ENCODE measurements at regions not wholly inside any gene's neighbourhood (a gene's known extent, or its start where the extent isn't known, plus 50 kb on each side); places are given as distances from the start of the nearest gene placed in this dataset.

DNA sequence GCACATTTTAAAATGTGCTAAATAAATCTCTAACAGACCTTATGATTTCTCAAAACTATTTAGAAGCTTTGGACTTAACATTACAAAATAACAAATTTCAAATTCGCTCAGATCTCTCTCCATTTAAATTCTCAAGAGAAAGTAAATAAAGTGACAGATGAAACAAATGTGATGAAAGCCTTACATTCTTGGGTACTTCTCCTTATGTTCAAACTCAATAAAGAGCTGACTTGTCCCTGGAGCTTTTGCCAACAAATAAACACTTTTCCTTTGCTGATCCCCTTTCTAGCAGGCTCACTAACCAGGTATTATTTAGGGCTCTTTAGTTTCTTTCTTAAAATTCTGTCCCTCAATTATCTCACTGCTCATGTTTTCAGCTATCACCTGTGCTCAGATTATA, 259.1 kb upstream of the ARPP21 start:
- DNase-seq (ENCODE audit: low read depth, low spot score) = no peak
- no peak for TF ChIP-seq EZH2 (IDR thresholded peaks at IDR 0.05; ENCODE audit: low read length)
- TF ChIP-seq CTCF (optimal IDR thresholded peaks at IDR 0.05 in 1 of 3, IDR thresholded peaks at IDR 0.05 in 1 of 3, conservative IDR thresholded peaks at IDR 0.05 in 1 of 3; ENCODE audit: extremely low read depth in 1 of 3, insufficient read depth in 2 of 3, low read length in 3 of 3) = no peak
- Histone ChIP-seq H4K20me1 (ENCODE audit: control insufficient read depth, extremely low read depth, insufficient read depth, low read length) (no peaks in the 10 kb centered on the region), H3K4me2 (ENCODE audit: control insufficient read depth, extremely low read depth, insufficient read depth, low read depth, low read length) (no peak overlapping the region), H3K9ac (ENCODE audit: control insufficient read depth, extremely low read depth, insufficient read depth, low read length) (no peak overlapping the region), H3K36me3 (ENCODE audit: control insufficient read depth in 2 of 2, extremely low read depth in 1 of 2, insufficient read depth in 2 of 2, low read length in 2 of 2) (no peaks in the 10 kb centered on the region), H3K4me1 (ENCODE audit: control insufficient read depth, extremely low read depth, insufficient read depth, low read length) (no peaks in the 10 kb centered on the region), H2AFZ (ENCODE audit: control insufficient read depth, low read length) (no peak overlapping the region), H3K27ac (ENCODE audit: control insufficient read depth, insufficient read depth, low read length) (no peak overlapping the region), H3K9me3 (ENCODE audit: control insufficient read depth, low read depth, low read length) (no peaks in the 10 kb centered on the region), H3K27me3 (ENCODE audit: control insufficient read depth, extremely low read depth, insufficient read depth, low read length) (no peaks in the 10 kb centered on the region), H3K9me1 (ENCODE audit: control insufficient read depth, extremely low read depth, insufficient read depth, low read length) (no peaks in the 10 kb centered on the region), H3K4me3 (ENCODE audit: control insufficient read depth in 2 of 3, extremely low read depth in 1 of 3, insufficient read depth in 2 of 3, low read depth in 1 of 3, low read length in 3 of 3) (no peak overlapping the region), H3K79me2 (ENCODE audit: control insufficient read depth, insufficient read depth, low read length) (no peaks in the 10 kb centered on the region)
- dilution Hi-C loops (cut with MboI; ENCODE audit: extremely low pct_ligation_motif_present, low sequenced_read_pairs) = no loop called here
- no peak for FAIRE-seq

GRCh38 chr3:35383216-35383615, 256.1 kb upstream of the ARPP21 start:
- no peak overlapping the region for H3K4me2 ChIP-seq (ENCODE audit: control insufficient read depth, extremely low read depth, insufficient read depth, low read depth, low read length)
- H2AFZ ChIP-seq (ENCODE audit: control insufficient read depth, low read length) = no peak overlapping the region
- dilution Hi-C loops (cut with MboI; ENCODE audit: extremely low pct_ligation_motif_present, low sequenced_read_pairs) = no loop called here
- H3K27ac ChIP-seq (ENCODE audit: control insufficient read depth, insufficient read depth, low read length) = no peak overlapping the region
- H4K20me1 ChIP-seq (ENCODE audit: control insufficient read depth, extremely low read depth, insufficient read depth, low read length) = no peaks in the 10 kb centered on the region
- no peak overlapping the region for H3K9ac ChIP-seq (ENCODE audit: control insufficient read depth, extremely low read depth, insufficient read depth, low read length)
- H3K9me3 ChIP-seq (ENCODE audit: control insufficient read depth, low read depth, low read length) = no peaks in the 10 kb centered on the region
- DNase-seq (ENCODE audit: low read depth, low spot score) = no peak
- no peak overlapping the region for H3K4me3 ChIP-seq (ENCODE audit: control insufficient read depth in 2 of 3, extremely low read depth in 1 of 3, insufficient read depth in 2 of 3, low read depth in 1 of 3, low read length in 3 of 3)
- no peaks in the 10 kb centered on the region for H3K79me2 ChIP-seq (ENCODE audit: control insufficient read depth, insufficient read depth, low read length)
- no peaks in the 10 kb centered on the region for H3K4me1 ChIP-seq (ENCODE audit: control insufficient read depth, extremely low read depth, insufficient read depth, low read length)
- no peaks in the 10 kb centered on the region for H3K36me3 ChIP-seq (ENCODE audit: control insufficient read depth in 2 of 2, extremely low read depth in 1 of 2, insufficient read depth in 2 of 2, low read length in 2 of 2)
- no peaks in the 10 kb centered on the region for H3K27me3 ChIP-seq (ENCODE audit: control insufficient read depth, extremely low read depth, insufficient read depth, low read length)
- TF ChIP-seq EZH2 (IDR thresholded peaks at IDR 0.05; ENCODE audit: low read length) (no peak), CTCF (optimal IDR thresholded peaks at IDR 0.05 in 1 of 3, IDR thresholded peaks at IDR 0.05 in 1 of 3, conservative IDR thresholded peaks at IDR 0.05 in 1 of 3; ENCODE audit: extremely low read depth in 1 of 3, insufficient read depth in 2 of 3, low read length in 3 of 3) (no peak)
- H3K9me1 ChIP-seq (ENCODE audit: control insufficient read depth, extremely low read depth, insufficient read depth, low read length) = no peaks in the 10 kb centered on the region
- FAIRE-seq = no peak

All from keratinocyte (primary cell).